ENCODE measurements at regions not wholly inside any gene's neighbourhood (a gene's known extent, or its start where the extent isn't known, plus 50 kb on each side); places are given as distances from the start of the nearest gene placed in this dataset.

- Mint-ChIP-seq H3K27me3 (ENCODE audit: unreplicated experiment) (no peaks in the 10 kb centered on the region), H3K36me3 (ENCODE audit: unreplicated experiment) (peaks cover 4% of the 10 kb centered on the region), H3K4me1 (ENCODE audit: unreplicated experiment) (peaks cover 10% of the 10 kb centered on the region), H3K9me3 (ENCODE audit: unreplicated experiment) (peaks cover 6% of the 10 kb centered on the region), H3K4me3 (ENCODE audit: unreplicated experiment) (no peak overlapping the region), H3K27ac (ENCODE audit: unreplicated experiment) (no peak overlapping the region)
- TF ChIP-seq, protein P1, sequence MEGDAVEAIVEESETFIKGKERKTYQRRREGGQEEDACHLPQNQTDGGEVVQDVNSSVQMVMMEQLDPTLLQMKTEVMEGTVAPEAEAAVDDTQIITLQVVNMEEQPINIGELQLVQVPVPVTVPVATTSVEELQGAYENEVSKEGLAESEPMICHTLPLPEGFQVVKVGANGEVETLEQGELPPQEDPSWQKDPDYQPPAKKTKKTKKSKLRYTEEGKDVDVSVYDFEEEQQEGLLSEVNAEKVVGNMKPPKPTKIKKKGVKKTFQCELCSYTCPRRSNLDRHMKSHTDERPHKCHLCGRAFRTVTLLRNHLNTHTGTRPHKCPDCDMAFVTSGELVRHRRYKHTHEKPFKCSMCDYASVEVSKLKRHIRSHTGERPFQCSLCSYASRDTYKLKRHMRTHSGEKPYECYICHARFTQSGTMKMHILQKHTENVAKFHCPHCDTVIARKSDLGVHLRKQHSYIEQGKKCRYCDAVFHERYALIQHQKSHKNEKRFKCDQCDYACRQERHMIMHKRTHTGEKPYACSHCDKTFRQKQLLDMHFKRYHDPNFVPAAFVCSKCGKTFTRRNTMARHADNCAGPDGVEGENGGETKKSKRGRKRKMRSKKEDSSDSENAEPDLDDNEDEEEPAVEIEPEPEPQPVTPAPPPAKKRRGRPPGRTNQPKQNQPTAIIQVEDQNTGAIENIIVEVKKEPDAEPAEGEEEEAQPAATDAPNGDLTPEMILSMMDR (IDR thresholded peaks at IDR 0.05), result no peak
- no peak for DNase-seq (ENCODE audit: extremely low spot score, unreplicated experiment)
These were observed 440.3 kb upstream of the MAF start for GRCh38 chr16:80040814-80041213.

GRCh38 chr16:80040413-80040812, 439.9 kb upstream of the MAF start:
- H3K27ac Mint-ChIP-seq (ENCODE audit: unreplicated experiment), result no peak overlapping the region
- H3K4me3 Mint-ChIP-seq (ENCODE audit: unreplicated experiment), result no peak overlapping the region
- no peak for DNase-seq (ENCODE audit: extremely low spot score, unreplicated experiment)
- H3K36me3 Mint-ChIP-seq (ENCODE audit: unreplicated experiment), result peaks cover 4% of the 10 kb centered on the region
- no peaks in the 10 kb centered on the region for H3K27me3 Mint-ChIP-seq (ENCODE audit: unreplicated experiment)
- peaks cover 6% of the 10 kb centered on the region for H3K9me3 Mint-ChIP-seq (ENCODE audit: unreplicated experiment)
- TF ChIP-seq, protein P1 (IDR thresholded peaks at IDR 0.05), result no peak
- peaks cover 10% of the 10 kb centered on the region for H3K4me1 Mint-ChIP-seq (ENCODE audit: unreplicated experiment)

DNA sequence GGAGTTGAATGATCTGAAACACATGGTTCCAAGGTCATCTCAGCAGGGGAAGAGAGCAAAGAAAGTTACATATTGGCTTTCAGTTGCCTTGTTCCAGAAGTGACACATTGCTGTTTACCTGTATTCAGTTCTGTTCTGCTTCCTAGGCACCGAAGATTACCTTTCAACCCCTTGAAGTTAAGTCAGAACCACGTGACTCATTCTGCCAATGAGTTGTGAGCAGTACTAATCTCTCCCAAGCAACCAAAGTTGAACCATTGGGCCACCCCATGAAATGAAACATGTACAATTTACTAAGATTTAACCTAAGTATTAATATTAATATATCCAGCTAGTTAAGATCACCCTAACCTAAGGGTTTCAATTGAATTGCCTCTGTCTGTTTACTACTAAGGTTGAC, 439.2 kb upstream of the MAF start:
- TF ChIP-seq, protein P1 (IDR thresholded peaks at IDR 0.05), result no peak
- no peak overlapping the region for H3K27ac Mint-ChIP-seq (ENCODE audit: unreplicated experiment)
- H3K36me3 Mint-ChIP-seq (ENCODE audit: unreplicated experiment), result peaks cover 4% of the 10 kb centered on the region
- H3K9me3 Mint-ChIP-seq (ENCODE audit: unreplicated experiment), result peaks cover 6% of the 10 kb centered on the region
- H3K4me3 Mint-ChIP-seq (ENCODE audit: unreplicated experiment), result no peak overlapping the region
- H3K4me1 Mint-ChIP-seq (ENCODE audit: unreplicated experiment), result peaks cover 16% of the 10 kb centered on the region
- H3K27me3 Mint-ChIP-seq (ENCODE audit: unreplicated experiment), result no peaks in the 10 kb centered on the region
- DNase-seq (ENCODE audit: extremely low spot score, unreplicated experiment), result no peak

GRCh38 chr16:80038566-80038965, 438.0 kb upstream of the MAF start:
- TF ChIP-seq, protein P1 (IDR thresholded peaks at IDR 0.05), result no peak
- H3K4me3 Mint-ChIP-seq (ENCODE audit: unreplicated experiment), result no peak overlapping the region
- H3K9me3 Mint-ChIP-seq (ENCODE audit: unreplicated experiment), result peaks cover 14% of the 10 kb centered on the region
- no peak for DNase-seq (ENCODE audit: extremely low spot score, unreplicated experiment)
- H3K27ac Mint-ChIP-seq (ENCODE audit: unreplicated experiment), result no peak overlapping the region
- H3K36me3 Mint-ChIP-seq (ENCODE audit: unreplicated experiment), result peaks cover 4% of the 10 kb centered on the region
- H3K27me3 Mint-ChIP-seq (ENCODE audit: unreplicated experiment), result no peaks in the 10 kb centered on the region
- H3K4me1 Mint-ChIP-seq (ENCODE audit: unreplicated experiment), result peaks cover 21% of the 10 kb centered on the region

GRCh38 chr16:80034948-80035663, 434.6 kb upstream of the MAF start:
- no peak for DNase-seq (ENCODE audit: extremely low spot score, unreplicated experiment)
- Mint-ChIP-seq H3K36me3 (ENCODE audit: unreplicated experiment) (peaks cover 9% of the 10 kb centered on the region), H3K27me3 (ENCODE audit: unreplicated experiment) (no peaks in the 10 kb centered on the region), H3K4me3 (ENCODE audit: unreplicated experiment) (no peak overlapping the region), H3K27ac (ENCODE audit: unreplicated experiment) (no peak overlapping the region), H3K4me1 (ENCODE audit: unreplicated experiment) (peaks cover 21% of the 10 kb centered on the region), H3K9me3 (ENCODE audit: unreplicated experiment) (peaks cover 19% of the 10 kb centered on the region)
- TF ChIP-seq, protein P1 (IDR thresholded peaks at IDR 0.05), result no peak

Measured in osteocyte (in vitro differentiated cells).